SK-N-SH treated with all-trans-retinoic acid at 6 μM for 48 hours (cell line): ENCODE measurements at regions not wholly inside any gene's neighbourhood (a gene's known extent, or its start where the extent isn't known, plus 50 kb on each side); places are given as distances from the start of the nearest gene placed in this dataset.

ENCODE experiments used
- ATAC-seq: fragments of 200-7000 bp; cut with Tn5 transposase; 3 replicates; pipeline ENCODE4 v1.9.1; 2020; ENCODE audit warnings: mild to moderate bottlenecking, moderate library complexity
- ARNTL ChIP-seq: fragments of 450-650 bp; formaldehyde crosslinking; IDR thresholded peaks from 2 replicates; pipeline ENCODE4 v1.5.0; 2020; ENCODE audit warnings: low read depth, mild to moderate bottlenecking, moderate library complexity, borderline replicate concordance
- CSDC2 ChIP-seq: fragments of 250-450 bp; sonication (Bioruptor Pico); IDR thresholded peaks from 2 replicates; pipeline ENCODE4 v1.5.0; 2020; ENCODE audit warnings: mild to moderate bottlenecking, moderate library complexity
- CSRNP3 ChIP-seq: fragments of 250-450 bp; sonication (Bioruptor Pico); IDR thresholded peaks from 2 replicates; pipeline ENCODE4 v1.5.1; 2021; ENCODE audit warnings: mild to moderate bottlenecking, moderate library complexity
- ESRRG ChIP-seq: fragments of 250-450 bp; sonication (Bioruptor Pico); IDR thresholded peaks from 2 replicates; pipeline ENCODE4 v1.6.1; 2021; ENCODE audit warnings: mild to moderate bottlenecking
- ISL1 ChIP-seq: fragments of 250-450 bp; sonication (Bioruptor Pico); IDR thresholded peaks from 2 replicates; pipeline ENCODE4 v2.1.2; 2022; ENCODE audit warnings: mild to moderate bottlenecking, moderate library complexity
- POU6F1 ChIP-seq: fragments of 250-450 bp; sonication (Bioruptor Pico); IDR thresholded peaks from 2 replicates; pipeline ENCODE4 v1.8.0; 2021; ENCODE audit warnings: low read depth, mild to moderate bottlenecking, moderate library complexity, borderline replicate concordance
- PPARA ChIP-seq: fragments of 250-450 bp; sonication (Bioruptor Pico); IDR thresholded peaks from 2 replicates; pipeline ENCODE4 v1.5.0; 2020; ENCODE audit warnings: mild to moderate bottlenecking, borderline replicate concordance
- SNAI2 ChIP-seq: fragments of 250-450 bp; sonication (Bioruptor Pico); IDR thresholded peaks from 2 replicates; pipeline ENCODE4 v1.5.0; 2020; ENCODE audit warnings: mild to moderate bottlenecking, moderate library complexity
- TCF4 ChIP-seq: fragments of 250-450 bp; sonication (Bioruptor Pico); IDR thresholded peaks from 2 replicates; pipeline ENCODE4 v1.8.0; 2021; ENCODE audit warnings: mild to moderate bottlenecking, moderate library complexity, borderline replicate concordance
- TOX ChIP-seq: fragments of 250-450 bp; sonication (Bioruptor Pico); IDR thresholded peaks from 2 replicates; pipeline ENCODE4 v1.8.0; 2021; ENCODE audit warnings: mild to moderate bottlenecking, moderate library complexity, borderline replicate concordance
- TSHZ2 ChIP-seq: fragments of 250-450 bp; sonication (Bioruptor Pico); IDR thresholded peaks from 2 replicates; pipeline ENCODE4 v1.5.0; 2020; ENCODE audit warnings: mild to moderate bottlenecking, moderate library complexity
- ZC3H10 ChIP-seq: fragments of 250-450 bp; sonication (Bioruptor Pico); IDR thresholded peaks from 2 replicates; pipeline ENCODE4 v1.5.1; 2021; ENCODE audit warnings: mild to moderate bottlenecking, moderate library complexity
- ZFP30 ChIP-seq: fragments of 450-650 bp; formaldehyde crosslinking; IDR thresholded peaks from 2 replicates; pipeline ENCODE4 v1.5.0; 2022; ENCODE audit warnings: mild to moderate bottlenecking, moderate library complexity
- ZNF565 ChIP-seq: fragments of 450-650 bp; formaldehyde crosslinking; conservative IDR thresholded peaks from 2 replicates; pipeline ENCODE4 v1.5.0; 2020; ENCODE audit warnings: low read depth, mild to moderate bottlenecking, moderate library complexity
- ZNF70 ChIP-seq: fragments of 450-650 bp; formaldehyde crosslinking; IDR thresholded peaks from 2 replicates; pipeline ENCODE4 v1.5.0; 2020; ENCODE audit warnings: mild to moderate bottlenecking, moderate library complexity
- ZNF8 ChIP-seq: fragments of 450-650 bp; formaldehyde crosslinking; IDR thresholded peaks from 2 replicates; pipeline ENCODE4 v1.5.0; 2020; ENCODE audit warnings: mild to moderate bottlenecking, moderate library complexity

- no peak for ATAC-seq
- TF ChIP-seq ARNTL (CRISPR knock-in tag) (no peak), PPARA (no peak)
Observed at GRCh38 chr10:47156873-47157272, 143.1 kb upstream of the GDF10 start.

GRCh38 chr10:47158116-47159071 is 141.6 kb upstream of the GDF10 start:
- no peak for ATAC-seq
- no peak for TF ChIP-seq ZC3H10
- peak; percentile 35; the same call in 1 of the 2 replicates for TF ChIP-seq TCF4 (CRISPR knock-in tag)
- TF ChIP-seq, all 23 proteins: peak for 1

- no peak for ATAC-seq
- TF ChIP-seq ZFP30 (CRISPR knock-in tag) (no peak), CSDC2 (CRISPR knock-in tag) (no peak), CSRNP3 (CRISPR knock-in tag) (no peak), ISL1 (CRISPR knock-in tag) (no peak), TSHZ2 (CRISPR knock-in tag) (no peak), SNAI2 (CRISPR knock-in tag) (no peak), ARNTL (CRISPR knock-in tag) (no peak), POU6F1 (CRISPR knock-in tag) (no peak), ZC3H10 (no peak), ZNF565 (no peak), ZNF8 (CRISPR knock-in tag) (no peak), ZNF70 (CRISPR knock-in tag) (no peak), TOX (CRISPR knock-in tag) (no peak), ESRRG (CRISPR knock-in tag) (no peak), PPARA (no peak)
Observed at GRCh38 chr10:47159361-47160260, 140.4 kb upstream of the GDF10 start.

GRCh38 chr10:47160261-47160908 is 139.6 kb upstream of the GDF10 start:
- TF ChIP-seq SNAI2 (CRISPR knock-in tag) (no peak), ARNTL (CRISPR knock-in tag) (no peak), TOX (CRISPR knock-in tag) (no peak), ISL1 (CRISPR knock-in tag) (no peak), POU6F1 (CRISPR knock-in tag) (no peak), ZFP30 (CRISPR knock-in tag) (no peak)
- TF ChIP-seq, all 23 proteins: peak for 0
- no peak for ATAC-seq
